MCF 10A (cell line): ENCODE measurements at regions not wholly inside any gene's neighbourhood (a gene's known extent, or its start where the extent isn't known, plus 50 kb on each side); places are given as distances from the start of the nearest gene placed in this dataset.

ENCODE experiments used
- BruUV-seq: library from RNA; stranded (reverse); fragments of 400-500 nt; replicated peaks from 2 replicates; lab custom pipeline; 2021; lab: Mats Ljungman, UMichigan
- CTCF ChIA-PET: fragments of 300-600 bp; sonication (Branson Sonifier 250); formaldehyde crosslinking; extraction: SDS; loops from one replicate; lab custom pipeline; 2021; ENCODE audit warnings: antibody characterized with exemption, inconsistent platforms; lab: Yijun Ruan, JAX
- POLR2A ChIA-PET: fragments of 300-600, 350-650 bp; sonication (Branson Sonifier 250); formaldehyde crosslinking; extraction: SDS; loops from one replicate; lab custom pipeline; 2020; ENCODE audit warnings: antibody characterized with exemption, inconsistent platforms; lab: Yijun Ruan, JAX
- DNase-seq: peaks from one replicate; pipeline ENCODE4 v3.0.0-alpha.2; 2018; ENCODE audit not compliant: unreplicated experiment
- H3K27ac Mint-ChIP-seq: one replicate; pipeline ENCODE4 v1.8.0; 2022; ENCODE audit warnings: mild to moderate bottlenecking, low read depth, mixed read lengths; ENCODE audit not compliant: unreplicated experiment
- H3K27me3 Mint-ChIP-seq: one replicate; pipeline ENCODE4 v1.8.0; 2022; ENCODE audit warnings: mixed read lengths; ENCODE audit not compliant: insufficient read depth, unreplicated experiment
- H3K36me3 Mint-ChIP-seq: one replicate; pipeline ENCODE4 v1.8.0; 2022; ENCODE audit warnings: mild to moderate bottlenecking, moderate library complexity, mixed read lengths; ENCODE audit not compliant: insufficient read depth, unreplicated experiment
- H3K4me1 Mint-ChIP-seq: one replicate; pipeline ENCODE4 v1.8.0; 2022; ENCODE audit warnings: mixed read lengths; ENCODE audit not compliant: insufficient read depth, unreplicated experiment
- H3K4me3 Mint-ChIP-seq: one replicate; pipeline ENCODE4 v1.8.0; 2022; ENCODE audit warnings: mild to moderate bottlenecking, moderate library complexity, mixed read lengths; ENCODE audit not compliant: unreplicated experiment
- H3K9me3 Mint-ChIP-seq: one replicate; pipeline ENCODE4 v1.8.0; 2022; ENCODE audit warnings: mixed read lengths; ENCODE audit not compliant: unreplicated experiment
- intact Hi-C: fragments of 100-400 bp; cut with micrococcal nuclease; formaldehyde crosslinking; loops from 2 replicates; pipeline ENCODE4 v1.14.1; 2022
- TF ChIP-seq, protein P1 (sequence below): fragments of 200-600 bp; IDR thresholded peaks from one replicate; pipeline ENCODE4 v1.8.0; 2022; ENCODE audit warnings: antibody characterized with exemption, mild to moderate bottlenecking; ENCODE audit not compliant: unreplicated experiment

DNA sequence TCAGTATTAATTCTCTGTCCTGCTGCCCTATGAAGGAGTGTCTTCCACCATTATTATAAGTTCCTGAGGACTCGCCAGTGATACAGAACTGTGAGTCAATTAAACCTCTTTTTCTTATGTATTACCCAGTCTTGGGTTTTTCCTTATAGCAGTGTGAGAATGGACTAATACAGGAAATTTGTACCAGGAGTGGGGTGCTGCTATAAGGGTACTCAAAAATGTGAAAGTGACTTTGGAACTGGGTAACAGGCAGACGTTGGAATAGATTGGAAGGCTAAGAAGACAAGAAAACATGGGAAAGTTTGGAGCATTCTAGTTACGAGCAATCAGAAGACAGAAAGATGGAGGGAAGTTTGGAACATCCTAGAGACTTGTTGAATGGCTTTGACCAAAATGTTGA lies 616.7 kb upstream of the EPHA7 start:
- Mint-ChIP-seq H3K4me3 (no peak overlapping the region), H3K27ac (no peak overlapping the region), H3K27me3 (peaks cover 2% of the 10 kb centered on the region), H3K9me3 (peaks cover 10% of the 10 kb centered on the region), H3K4me1 (no peaks in the 10 kb centered on the region), H3K36me3 (peaks cover 8% of the 10 kb centered on the region)
- ChIA-PET CTCF (no interaction called here), POLR2A (no interaction called here)
- TF ChIP-seq, protein P1, sequence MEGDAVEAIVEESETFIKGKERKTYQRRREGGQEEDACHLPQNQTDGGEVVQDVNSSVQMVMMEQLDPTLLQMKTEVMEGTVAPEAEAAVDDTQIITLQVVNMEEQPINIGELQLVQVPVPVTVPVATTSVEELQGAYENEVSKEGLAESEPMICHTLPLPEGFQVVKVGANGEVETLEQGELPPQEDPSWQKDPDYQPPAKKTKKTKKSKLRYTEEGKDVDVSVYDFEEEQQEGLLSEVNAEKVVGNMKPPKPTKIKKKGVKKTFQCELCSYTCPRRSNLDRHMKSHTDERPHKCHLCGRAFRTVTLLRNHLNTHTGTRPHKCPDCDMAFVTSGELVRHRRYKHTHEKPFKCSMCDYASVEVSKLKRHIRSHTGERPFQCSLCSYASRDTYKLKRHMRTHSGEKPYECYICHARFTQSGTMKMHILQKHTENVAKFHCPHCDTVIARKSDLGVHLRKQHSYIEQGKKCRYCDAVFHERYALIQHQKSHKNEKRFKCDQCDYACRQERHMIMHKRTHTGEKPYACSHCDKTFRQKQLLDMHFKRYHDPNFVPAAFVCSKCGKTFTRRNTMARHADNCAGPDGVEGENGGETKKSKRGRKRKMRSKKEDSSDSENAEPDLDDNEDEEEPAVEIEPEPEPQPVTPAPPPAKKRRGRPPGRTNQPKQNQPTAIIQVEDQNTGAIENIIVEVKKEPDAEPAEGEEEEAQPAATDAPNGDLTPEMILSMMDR, result no peak
- no TSS peak for BruUV-seq
- intact Hi-C loops, result no loop called here
- DNase-seq, result no peak

DNA sequence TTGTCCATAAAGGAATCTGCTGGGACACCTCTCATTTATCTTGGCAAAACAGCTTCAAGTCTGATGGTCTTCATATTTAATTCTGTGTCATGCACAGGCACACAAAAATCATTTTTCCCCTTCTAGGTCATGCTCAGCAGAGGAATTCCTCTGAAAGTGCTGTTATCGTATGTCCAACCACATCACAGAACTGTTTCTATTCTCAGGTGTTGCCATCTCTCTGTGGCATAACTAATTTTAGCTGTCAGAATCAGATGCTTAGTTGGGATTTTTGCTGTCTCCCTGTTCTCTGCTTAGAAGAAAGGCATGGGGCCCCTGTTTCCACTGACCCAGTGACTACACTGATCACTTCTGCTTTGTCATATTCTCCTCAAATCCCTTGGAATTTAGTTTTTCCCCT lies 608.0 kb upstream of the EPHA7 start:
- TF ChIP-seq, protein P1, result no peak
- peaks cover 31% of the 10 kb centered on the region for H3K27me3 Mint-ChIP-seq
- no peaks in the 10 kb centered on the region for H3K9me3 Mint-ChIP-seq
- ChIA-PET CTCF (no interaction called here), POLR2A (no interaction called here)
- no peak overlapping the region for H3K27ac Mint-ChIP-seq
- BruUV-seq, result no TSS peak
- no peak overlapping the region for H3K4me3 Mint-ChIP-seq
- intact Hi-C loops, result no loop called here
- H3K36me3 Mint-ChIP-seq, result no peaks in the 10 kb centered on the region
- H3K4me1 Mint-ChIP-seq, result no peaks in the 10 kb centered on the region
- no peak for DNase-seq

DNA sequence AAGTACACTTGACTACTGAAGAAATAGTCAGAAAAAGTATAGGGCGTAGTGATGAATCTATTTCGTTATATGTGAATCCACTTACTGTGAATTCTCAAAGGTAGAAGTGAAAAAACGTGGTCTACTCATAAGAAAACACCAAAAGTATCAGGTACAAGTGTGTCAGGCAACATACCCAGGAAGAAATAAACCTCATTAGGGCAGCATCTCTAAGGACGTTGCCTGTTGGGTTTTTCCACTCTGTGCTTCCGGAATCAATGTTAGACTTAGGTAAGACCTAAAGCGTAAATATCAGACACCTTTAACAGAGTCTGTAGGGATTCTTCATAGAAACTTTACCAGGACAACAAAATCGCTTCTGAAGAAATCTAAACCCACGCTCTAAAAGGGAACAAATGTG lies 607.2 kb upstream of the EPHA7 start:
- TF ChIP-seq, protein P1, result no peak
- BruUV-seq, result no TSS peak
- Mint-ChIP-seq H3K27me3 (peaks cover 31% of the 10 kb centered on the region), H3K4me3 (no peak overlapping the region), H3K36me3 (no peaks in the 10 kb centered on the region), H3K4me1 (no peaks in the 10 kb centered on the region), H3K9me3 (no peaks in the 10 kb centered on the region), H3K27ac (no peak overlapping the region)
- CTCF ChIA-PET, result no interaction called here
- DNase-seq, result no peak
- POLR2A ChIA-PET, result no interaction called here
- intact Hi-C loops, result no loop called here

DNA sequence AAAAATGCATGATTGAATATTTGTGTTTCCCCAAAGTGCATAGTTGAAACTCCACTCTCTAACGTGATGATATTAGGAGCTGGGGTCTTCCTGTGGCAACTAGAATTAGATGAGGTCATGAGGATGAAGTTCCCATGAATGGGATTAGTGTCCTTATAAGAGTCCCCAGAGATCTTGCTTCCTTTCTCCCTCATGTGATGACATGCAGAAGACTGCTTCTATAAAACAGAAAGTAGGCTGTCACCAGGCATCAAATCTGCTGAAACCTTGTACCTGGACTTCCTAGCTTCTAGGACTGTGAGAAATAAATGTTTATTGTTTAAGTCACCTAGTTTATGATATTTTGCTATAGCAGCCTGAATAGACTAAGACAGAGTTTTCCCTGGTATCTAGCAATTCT lies 586.5 kb upstream of the EPHA7 start:
- no TSS peak for BruUV-seq
- DNase-seq, result no peak
- H3K4me3 Mint-ChIP-seq, result no peak overlapping the region
- peaks cover 22% of the 10 kb centered on the region for H3K27me3 Mint-ChIP-seq
- TF ChIP-seq, protein P1, result no peak
- no peaks in the 10 kb centered on the region for H3K36me3 Mint-ChIP-seq
- H3K9me3 Mint-ChIP-seq, result no peaks in the 10 kb centered on the region
- no peaks in the 10 kb centered on the region for H3K4me1 Mint-ChIP-seq
- no peak overlapping the region for H3K27ac Mint-ChIP-seq
- POLR2A ChIA-PET, result no interaction called here
- CTCF ChIA-PET, result no interaction called here
- intact Hi-C loops, result no loop called here
